GM12878 (cell line): ENCODE measurements at regions not wholly inside any gene's neighbourhood (a gene's known extent, or its start where the extent isn't known, plus 50 kb on each side); places are given as distances from the start of the nearest gene placed in this dataset.
"Not testable (repeated sequence)": the region's sequence is repeated elsewhere in the genome, so short reads cannot be mapped to it uniquely, and the experiment has no call there.

Experiments
- ATAC-seq: fragments of 200-7000 bp; cut with Tn5 transposase; 3 replicates; pipeline ENCODE4 v1.9.1; 2020; ENCODE audit warnings: mild to moderate bottlenecking, moderate library complexity
- BruUV-seq: library from RNA; stranded (reverse); fragments of 400-500 nt; replicated peaks from 2 replicates; lab custom pipeline; 2021; lab: Mats Ljungman, UMichigan
- CTCF ChIA-PET: fragments of 300-600 bp; sonication (Branson Sonifier 250); formaldehyde crosslinking; extraction: SDS; loops from one replicate; lab custom pipeline; 2021; ENCODE audit warnings: inconsistent platforms; lab: Yijun Ruan, JAX
- POLR2A ChIA-PET: fragments of 350-600 bp; formaldehyde crosslinking; extraction: SDS; loops from one replicate; lab custom pipeline; 2021; ENCODE audit warnings: inconsistent platforms; lab: Charles Lee
- RAD21 ChIA-PET: fragments of 300-600 bp; sonication (Branson Sonifier 250); formaldehyde crosslinking; loops from one replicate; lab custom pipeline; 2023; ENCODE audit warnings: antibody characterized with exemption; ENCODE audit not compliant: unreplicated experiment; lab: Charles Lee
- SMC1A ChIA-PET: fragments of 300-600 bp; sonication (Branson Sonifier 250); formaldehyde crosslinking; loops from one replicate; lab custom pipeline; 2023; ENCODE audit not compliant: unreplicated experiment, uncharacterized antibody; lab: Charles Lee
- DNase-seq: peaks from one replicate; pipeline ENCODE4 v3.0.0-alpha.2; 2011; ENCODE audit warnings: low read depth, low spot score
- FAIRE-seq: peaks from 3 replicates; lab custom pipeline; 2011; peaks lifted over from hg19 to GRCh38; lab: Jason Lieb, UNC
- H2AFZ ChIP-seq: 2 replicates; pipeline ENCODE4 v1.6.0; 2011; ENCODE audit warnings: low read depth, low read length, control low read depth; ENCODE audit not compliant: control insufficient read depth
- H3K27ac ChIP-seq: 2 replicates; pipeline ENCODE4 v1.5.1; 2011; ENCODE audit warnings: control low read depth; ENCODE audit not compliant: control insufficient read depth, insufficient read depth
- H3K27me3 ChIP-seq, 2 experiments: replicated peaks in 1 of 2; 2 replicates each; pipeline versions ENCODE4 v1.6.0 to v1.6.1; 2011; ENCODE audit warnings: low read length in 1 of 2; ENCODE audit not compliant: control insufficient read depth in 2 of 2, insufficient read depth in 2 of 2
- H3K36me3 ChIP-seq, 2 experiments: 2 replicates each; pipeline ENCODE4 v1.5.1; 2011; ENCODE audit warnings: low read length in 1 of 2; ENCODE audit not compliant: control insufficient read depth in 2 of 2, insufficient read depth in 2 of 2
- H3K4me1 ChIP-seq: 2 replicates; pipeline ENCODE4 v1.6.1; 2011; ENCODE audit warnings: mild to moderate bottlenecking, low read length, moderate library complexity, mixed read lengths; ENCODE audit not compliant: control insufficient read depth, insufficient read depth
- H3K4me2 ChIP-seq: 2 replicates; pipeline ENCODE4 v1.6.0; 2011; ENCODE audit warnings: control low read depth; ENCODE audit not compliant: control insufficient read depth, insufficient read depth
- H3K4me3 ChIP-seq: fragments of 200-600 bp; sonication (generic); 2 replicates; pipeline ENCODE4 v1.5.1; 2016
- H3K79me2 ChIP-seq: 2 replicates; pipeline ENCODE4 v1.6.0; 2011; ENCODE audit warnings: low read length; ENCODE audit not compliant: control insufficient read depth, insufficient read depth
- H3K9ac ChIP-seq: 2 replicates; pipeline ENCODE4 v1.8.0; 2011; ENCODE audit warnings: low read length, control low read depth, mixed read lengths; ENCODE audit not compliant: control insufficient read depth, insufficient read depth
- H3K9me3 ChIP-seq: replicated peaks from 3 replicates; pipeline ENCODE4 v1.5.1; 2011; ENCODE audit warnings: mild to moderate bottlenecking, low read length; ENCODE audit not compliant: control insufficient read depth, insufficient read depth
- H4K20me1 ChIP-seq: 2 replicates; pipeline ENCODE4 v1.6.0; 2011; ENCODE audit not compliant: control insufficient read depth, insufficient read depth
- WGBS: methylation state at CpG from one replicate; pipeline ENCODE4 v1.1.6; 2016; ENCODE audit warnings: low lambda C conversion rate; ENCODE audit not compliant: insufficient replicate concordance, insufficient coverage; ENCODE audit errors: missing lambda C conversion rate; 5-methylcytosine and 5-hydroxymethylcytosine counted together
- in situ Hi-C: fragments of 300-500 bp; cut with MboI; formaldehyde crosslinking; loops from 9 replicates; pipeline ENCODE4 v1.14.3; 2018; ENCODE audit warnings: mixed read lengths
- intact Hi-C: fragments of 100-400 bp; cut with micrococcal nuclease; formaldehyde crosslinking; loops from one replicate; pipeline ENCODE4 v1.14.2; 2022; ENCODE audit not compliant: unreplicated experiment

GRCh38 chr2:87658976-87659375, 88.9 kb upstream of the PLGLB2 start:
- in situ Hi-C loops, H3K9me3 ChIP-seq, CTCF ChIA-PET, H3K27ac ChIP-seq, H4K20me1 ChIP-seq, H3K27me3 ChIP-seq, BruUV-seq, H3K9ac ChIP-seq, H3K4me1 ChIP-seq, DNase-seq, H3K4me3 ChIP-seq, intact Hi-C loops, POLR2A ChIA-PET, RAD21 ChIA-PET, H3K4me2 ChIP-seq, H3K79me2 ChIP-seq, SMC1A ChIA-PET, H3K36me3 ChIP-seq, H2AFZ ChIP-seq: not testable (repeated sequence)
- FAIRE-seq (peak; percentile 27), ATAC-seq (peak; percentile 24; the same call in 1 of the 3 replicates)
- 50% methylated on average over 6 of the region's 6 CpGs for WGBS

GRCh38 chr2:87660164-87660563, 87.7 kb upstream of the PLGLB2 start:
- CTCF ChIA-PET, DNase-seq, ATAC-seq, H2AFZ ChIP-seq, H3K27ac ChIP-seq, SMC1A ChIA-PET, in situ Hi-C loops, RAD21 ChIA-PET, FAIRE-seq, H3K36me3 ChIP-seq, H3K4me1 ChIP-seq, intact Hi-C loops, H3K4me2 ChIP-seq, H3K9me3 ChIP-seq, POLR2A ChIA-PET, H3K27me3 ChIP-seq, H3K9ac ChIP-seq, H3K4me3 ChIP-seq, BruUV-seq, H4K20me1 ChIP-seq, H3K79me2 ChIP-seq: not testable (repeated sequence)
- WGBS = 90% methylated on average over 8 of the region's 10 CpGs

GRCh38 chr2:87662316-87663290, 85.3 kb upstream of the PLGLB2 start:
- H4K20me1 ChIP-seq, H3K4me1 ChIP-seq, DNase-seq, H3K9me3 ChIP-seq, CTCF ChIA-PET, BruUV-seq, POLR2A ChIA-PET, in situ Hi-C loops, H2AFZ ChIP-seq, H3K4me2 ChIP-seq, H3K4me3 ChIP-seq, SMC1A ChIA-PET, H3K79me2 ChIP-seq, RAD21 ChIA-PET, H3K36me3 ChIP-seq, ATAC-seq, H3K27me3 ChIP-seq, intact Hi-C loops, H3K27ac ChIP-seq, H3K9ac ChIP-seq: not testable (repeated sequence)
- FAIRE-seq = peak; percentile 69
- whole genome bisulfite sequencing = 29% methylated on average over 6 of the region's 10 CpGs

DNA sequence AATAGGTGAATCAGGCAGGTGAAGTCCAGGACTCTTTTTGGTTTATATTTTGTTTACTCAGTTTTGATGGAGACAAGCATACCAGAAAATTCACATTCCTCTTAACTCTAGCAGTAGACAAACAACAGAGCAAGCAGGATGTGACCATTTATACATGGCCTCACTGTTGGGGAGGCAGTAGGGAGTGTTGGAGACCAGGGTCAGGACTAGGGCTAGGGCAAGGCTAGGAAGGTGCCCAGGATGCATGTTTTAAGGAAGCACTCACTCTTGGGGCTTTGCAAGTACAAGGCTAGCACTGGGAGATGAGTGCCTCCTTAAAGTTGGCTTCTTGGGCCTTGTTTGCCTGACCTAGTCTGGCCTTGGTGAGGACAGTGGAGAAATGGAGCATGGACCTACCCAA, 84.5 kb upstream of the PLGLB2 start:
- H3K9me3 ChIP-seq, FAIRE-seq, ATAC-seq, BruUV-seq, H3K9ac ChIP-seq, H3K4me1 ChIP-seq, H3K27ac ChIP-seq, POLR2A ChIA-PET, H3K4me3 ChIP-seq, H3K36me3 ChIP-seq, SMC1A ChIA-PET, DNase-seq, intact Hi-C loops, RAD21 ChIA-PET, H3K79me2 ChIP-seq, H3K4me2 ChIP-seq, in situ Hi-C loops, H4K20me1 ChIP-seq, CTCF ChIA-PET, H2AFZ ChIP-seq, H3K27me3 ChIP-seq: not testable (repeated sequence)
